HPDE6-E6E7 (cell line): ENCODE measurements at regions not wholly inside any gene's neighbourhood (a gene's known extent, or its start where the extent isn't known, plus 50 kb on each side); places are given as distances from the start of the nearest gene placed in this dataset.
A peak's percentile ranks its signal among the peaks of the same experiment; 100 is the strongest.

ENCODE experiments used
- DNase-seq: peaks from one replicate; pipeline ENCODE4 v3.0.0; 2011; ENCODE audit warnings: missing footprints; ENCODE audit errors: extremely low spot score

- DNase-seq = peak; percentile 15
Observed at GRCh38 chr18:27695503-27695902, 481.4 kb downstream of the CDH2 start.

- no peak for DNase-seq
Observed at GRCh38 chr18:27695052-27695451, 481.9 kb downstream of the CDH2 start.

GRCh38 chr18:27688581-27688980 lies 488.3 kb downstream of the CDH2 start:
- no peak for DNase-seq

GRCh38 chr18:27687351-27687979 lies 489.5 kb downstream of the CDH2 start:
- DNase-seq = no peak

GRCh38 chr18:27685807-27686412 lies 491.0 kb downstream of the CDH2 start:
- DNase-seq = peak; percentile 4

GRCh38 chr18:27685091-27685490 lies 491.8 kb downstream of the CDH2 start:
- DNase-seq = no peak

- no peak for DNase-seq
Observed at GRCh38 chr18:27674411-27674810, 489.3 kb upstream of the CHST9 start.

- no peak for DNase-seq
Observed at GRCh38 chr18:27673861-27674260, 488.8 kb upstream of the CHST9 start.

GRCh38 chr18:27668158-27668557 lies 483.1 kb upstream of the CHST9 start:
- DNase-seq = no peak

- no peak for DNase-seq
Observed at GRCh38 chr18:27667064-27667463, 482.0 kb upstream of the CHST9 start.

- no peak for DNase-seq
Observed at GRCh38 chr18:27666016-27666415, 480.9 kb upstream of the CHST9 start.

- DNase-seq = no peak
Observed at GRCh38 chr18:27665264-27665799, 480.2 kb upstream of the CHST9 start.

- no peak for DNase-seq
Observed at GRCh38 chr18:27662949-27663348, 477.8 kb upstream of the CHST9 start.

- DNase-seq = no peak
Observed at GRCh38 chr18:27662537-27662936, 477.4 kb upstream of the CHST9 start.

- DNase-seq = no peak
Observed at GRCh38 chr18:27661320-27662018, 476.4 kb upstream of the CHST9 start.

GRCh38 chr18:27656905-27657304 lies 471.8 kb upstream of the CHST9 start:
- DNase-seq = no peak

- peak; percentile 32 for DNase-seq
Observed at GRCh38 chr18:27656167-27656778, 471.2 kb upstream of the CHST9 start.

GRCh38 chr18:27653247-27653646 lies 468.1 kb upstream of the CHST9 start:
- DNase-seq = no peak

- no peak for DNase-seq
Observed at GRCh38 chr18:27652480-27653121, 467.5 kb upstream of the CHST9 start.

GRCh38 chr18:27649621-27650020 lies 464.5 kb upstream of the CHST9 start:
- no peak for DNase-seq

GRCh38 chr18:27645929-27646328 lies 460.8 kb upstream of the CHST9 start:
- no peak for DNase-seq

GRCh38 chr18:27636576-27637085 lies 451.5 kb upstream of the CHST9 start:
- DNase-seq = no peak
